WTC11 (cell line): ENCODE measurements at regions not wholly inside any gene's neighbourhood (a gene's known extent, or its start where the extent isn't known, plus 50 kb on each side); places are given as distances from the start of the nearest gene placed in this dataset.

Experiments
- ATAC-seq: fragments of 200-7000 bp; cut with Tn5 transposase; 2 replicates; pipeline ENCODE4 v1.10.0; 2021; ENCODE audit warnings: mild to moderate bottlenecking, moderate library complexity
- CTCF ChIA-PET: fragments of 300-600 bp; sonication (Branson Sonifier 250); formaldehyde crosslinking; loops from one replicate; lab custom pipeline; 2021; ENCODE audit warnings: antibody characterized with exemption; lab: Charles Lee
- POLR2A ChIA-PET: fragments of 350-600 bp; sonication (Branson Sonifier 250); formaldehyde crosslinking; loops from one replicate; lab custom pipeline; 2021; ENCODE audit warnings: antibody characterized with exemption; lab: Charles Lee
- DNase-seq: peaks from one replicate; pipeline ENCODE4 v3.0.0; 2021; ENCODE audit warnings: low spot score
- H3K27ac Mint-ChIP-seq: 2 replicates; pipeline ENCODE4 v1.8.0; 2021; ENCODE audit warnings: mixed read lengths
- H3K27me3 Mint-ChIP-seq: 2 replicates; pipeline ENCODE4 v1.8.0; 2021; ENCODE audit warnings: low read depth, mild to moderate bottlenecking, moderate library complexity, mixed read lengths
- H3K36me3 Mint-ChIP-seq: 2 replicates; pipeline ENCODE4 v1.8.0; 2021; ENCODE audit warnings: mixed read lengths
- H3K4me1 Mint-ChIP-seq: 2 replicates; pipeline ENCODE4 v1.8.0; 2022; ENCODE audit warnings: mixed read lengths
- H3K4me3 Mint-ChIP-seq: 2 replicates; pipeline ENCODE4 v1.8.0; 2021; ENCODE audit warnings: mild to moderate bottlenecking, moderate library complexity, mixed read lengths
- H3K9me3 Mint-ChIP-seq: 2 replicates; pipeline ENCODE4 v1.8.0; 2021; ENCODE audit warnings: mixed read lengths
- AFF4 ChIP-seq: sonication (generic); formaldehyde crosslinking; IDR thresholded peaks from 2 replicates; pipeline ENCODE4 v1.8.1; 2023; ENCODE audit warnings: mild to moderate bottlenecking, missing genetic modification reagents, borderline replicate concordance
- ARID4B ChIP-seq: sonication (generic); formaldehyde crosslinking; IDR thresholded peaks from 2 replicates; pipeline ENCODE4 v1.8.0; 2023; ENCODE audit warnings: missing genetic modification reagents, mild to moderate bottlenecking, borderline replicate concordance
- ATF2 ChIP-seq: sonication (generic); formaldehyde crosslinking; IDR thresholded peaks from 2 replicates; pipeline ENCODE4 v1.8.1; 2022; ENCODE audit warnings: low read depth, missing genetic modification reagents, borderline replicate concordance
- CDX4 ChIP-seq: fragments of 250-450 bp; sonication (Bioruptor Pico); IDR thresholded peaks from 2 replicates; pipeline ENCODE4 v1.9.0; 2021; ENCODE audit warnings: moderate library complexity, mild to moderate bottlenecking, inconsistent platforms, borderline replicate concordance
- CREB1 ChIP-seq: sonication (generic); formaldehyde crosslinking; IDR thresholded peaks from 2 replicates; pipeline ENCODE4 v1.8.0; 2023; ENCODE audit warnings: mild to moderate bottlenecking, missing genetic modification reagents
- CREM ChIP-seq: sonication (generic); formaldehyde crosslinking; IDR thresholded peaks from 2 replicates; pipeline ENCODE4 v1.8.1; 2022; ENCODE audit warnings: mild to moderate bottlenecking, missing genetic modification reagents, moderate library complexity
- EMX1 ChIP-seq: fragments of 250-450 bp; sonication (Bioruptor Pico); IDR thresholded peaks from 2 replicates; pipeline ENCODE4 v1.8.0; 2021; ENCODE audit warnings: mild to moderate bottlenecking
- GABPB1 ChIP-seq: sonication (generic); formaldehyde crosslinking; IDR thresholded peaks from 2 replicates; pipeline ENCODE4 v1.8.1; 2023; ENCODE audit warnings: mild to moderate bottlenecking, missing genetic modification reagents
- GTF2I ChIP-seq: fragments of 250-450 bp; sonication (Bioruptor Pico); conservative IDR thresholded peaks from 2 replicates; pipeline ENCODE4 v1.4.0; 2021; ENCODE audit warnings: mild to moderate bottlenecking
- HMGA2 ChIP-seq: fragments of 250-450 bp; sonication (Bioruptor Pico); IDR thresholded peaks from 2 replicates; pipeline ENCODE4 v1.4.0; 2021; ENCODE audit warnings: mild to moderate bottlenecking, moderate library complexity
- MYBL2 ChIP-seq: sonication (generic); formaldehyde crosslinking; IDR thresholded peaks from 2 replicates; pipeline ENCODE4 v1.8.1; 2023; ENCODE audit warnings: mild to moderate bottlenecking, moderate library complexity, missing genetic modification reagents
- NFATC4 ChIP-seq: fragments of 250-450 bp; sonication (Bioruptor Pico); IDR thresholded peaks from 2 replicates; pipeline ENCODE4 v1.9.0; 2021; ENCODE audit warnings: mild to moderate bottlenecking
- NFYB ChIP-seq: sonication (generic); formaldehyde crosslinking; conservative IDR thresholded peaks from 2 replicates; pipeline ENCODE4 v1.8.0; 2022; ENCODE audit warnings: low read depth, missing genetic modification reagents
- NR3C1 ChIP-seq: sonication (generic); formaldehyde crosslinking; conservative IDR thresholded peaks from 2 replicates; pipeline ENCODE4 v1.8.1; 2023; ENCODE audit warnings: low read depth, mild to moderate bottlenecking, missing genetic modification reagents
- TEAD1 ChIP-seq: sonication (generic); formaldehyde crosslinking; IDR thresholded peaks from 2 replicates; pipeline ENCODE4 v1.8.0; 2022; ENCODE audit warnings: mild to moderate bottlenecking, missing genetic modification reagents
- TEAD4 ChIP-seq: sonication (generic); formaldehyde crosslinking; IDR thresholded peaks from 2 replicates; pipeline ENCODE4 v1.8.0; 2022; ENCODE audit warnings: mild to moderate bottlenecking, missing genetic modification reagents
- USF1 ChIP-seq: sonication (generic); formaldehyde crosslinking; IDR thresholded peaks from 2 replicates; pipeline ENCODE4 v1.8.0; 2022; ENCODE audit warnings: mild to moderate bottlenecking, missing genetic modification reagents
- ZBTB21 ChIP-seq: sonication (generic); formaldehyde crosslinking; IDR thresholded peaks from 2 replicates; pipeline ENCODE4 v1.8.1; 2023; ENCODE audit warnings: mild to moderate bottlenecking, missing genetic modification reagents, borderline replicate concordance
- ZNF219 ChIP-seq: sonication (generic); formaldehyde crosslinking; IDR thresholded peaks from 2 replicates; pipeline ENCODE4 v1.8.0; 2023; ENCODE audit warnings: missing genetic modification reagents, mild to moderate bottlenecking, borderline replicate concordance
- ZNF416 ChIP-seq: fragments of 250-450 bp; sonication (Bioruptor Pico); IDR thresholded peaks from 2 replicates; pipeline ENCODE4 v1.9.0; 2021; ENCODE audit warnings: mild to moderate bottlenecking, inconsistent platforms

GRCh38 chr20:9926476-9926875, 87.6 kb upstream of the PAK5 start:
- Mint-ChIP-seq H3K4me3 (no peak overlapping the region), H3K27me3 (no peaks in the 10 kb centered on the region; the same call in 1 of the 2 replicates), H3K27ac (no peak overlapping the region), H3K4me1 (no peaks in the 10 kb centered on the region), H3K9me3 (no peaks in the 10 kb centered on the region), H3K36me3 (no peaks in the 10 kb centered on the region)
- ATAC-seq (peak; percentile 67), DNase-seq (no peak)
- TF ChIP-seq NFATC4 (CRISPR knock-in tag) (no peak), ARID4B (CRISPR knock-in tag) (no peak)
- ChIA-PET POLR2A (no interaction called here), CTCF (interaction anchor here (1.0 to 1.2 kb wide), 2 partner anchors 24 to 309 kb away, joined by 8 to 9 read pairs; no protein-coding TSS in a partner anchor)

- Mint-ChIP-seq H3K27me3 (no peaks in the 10 kb centered on the region; the same call in 1 of the 2 replicates), H3K36me3 (no peaks in the 10 kb centered on the region), H3K27ac (no peak overlapping the region), H3K4me3 (no peak overlapping the region), H3K9me3 (no peaks in the 10 kb centered on the region), H3K4me1 (no peaks in the 10 kb centered on the region)
- no peak for ATAC-seq
- DNase-seq, result no peak
- CTCF ChIA-PET, result interaction anchor here (1.0 to 1.2 kb wide), 2 partner anchors 23 to 309 kb away, joined by 8 to 9 read pairs; no protein-coding TSS in a partner anchor
- no peak for TF ChIP-seq USF1 (CRISPR knock-in tag)
- no peak for TF ChIP-seq CDX4
- TF ChIP-seq CREB1 (CRISPR knock-in tag), result no peak
- TF ChIP-seq GABPB1 (CRISPR knock-in tag), result no peak
- no peak for TF ChIP-seq TEAD1 (CRISPR knock-in tag)
- no peak for TF ChIP-seq MYBL2
- TF ChIP-seq CREM, result no peak
- no peak for TF ChIP-seq ATF2 (CRISPR knock-in tag)
- no peak for TF ChIP-seq GTF2I (CRISPR knock-in tag)
- TF ChIP-seq EMX1 (CRISPR knock-in tag), result no peak
- TF ChIP-seq NR3C1 (CRISPR knock-in tag), result no peak
- POLR2A ChIA-PET, result no interaction called here
Measured at GRCh38 chr20:9926007-9926406, 87.1 kb upstream of the PAK5 start.

- Mint-ChIP-seq H3K4me1 (no peaks in the 10 kb centered on the region), H3K4me3 (no peak overlapping the region), H3K27me3 (no peaks in the 10 kb centered on the region), H3K9me3 (no peaks in the 10 kb centered on the region), H3K36me3 (no peaks in the 10 kb centered on the region), H3K27ac (no peak overlapping the region)
- ChIA-PET CTCF (no interaction called here), POLR2A (no interaction called here)
- ATAC-seq (no peak), DNase-seq (no peak)
- no peak for TF ChIP-seq HMGA2 (CRISPR knock-in tag)
- TF ChIP-seq NFYB (CRISPR knock-in tag), result no peak
- no peak for TF ChIP-seq AFF4 (CRISPR knock-in tag)
- no peak for TF ChIP-seq ZNF219
- TF ChIP-seq ZNF416 (CRISPR knock-in tag), result no peak
- TF ChIP-seq ZBTB21, result no peak
- no peak for TF ChIP-seq TEAD4 (CRISPR knock-in tag)
Measured at GRCh38 chr20:9923648-9924047, 84.8 kb upstream of the PAK5 start.
